ENCODE measurements at regions not wholly inside any gene's neighbourhood (a gene's known extent, or its start where the extent isn't known, plus 50 kb on each side); places are given as distances from the start of the nearest gene placed in this dataset.

DNA sequence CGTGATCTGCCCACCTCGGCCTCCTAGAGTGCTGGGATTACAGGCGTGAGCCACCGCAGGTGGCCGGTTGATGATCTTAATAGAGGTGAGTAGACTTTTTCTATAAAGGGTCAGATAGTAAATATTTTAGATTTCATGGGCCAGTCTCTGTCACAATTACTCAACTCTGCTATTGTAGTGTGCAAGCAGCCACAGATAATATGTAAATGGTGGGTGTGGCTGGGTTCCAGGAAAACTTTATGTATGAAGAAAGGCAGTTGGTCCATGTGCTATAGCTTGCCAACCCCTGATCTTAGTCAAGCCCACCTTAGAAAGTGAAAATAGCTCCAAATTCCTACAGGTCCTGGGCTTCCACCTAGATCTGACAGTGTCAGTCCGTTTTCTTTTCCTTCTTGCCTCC lies 94.9 kb upstream of the PMFBP1 start:
- DNase-seq (ENCODE audit: low read depth): no peak

DNA sequence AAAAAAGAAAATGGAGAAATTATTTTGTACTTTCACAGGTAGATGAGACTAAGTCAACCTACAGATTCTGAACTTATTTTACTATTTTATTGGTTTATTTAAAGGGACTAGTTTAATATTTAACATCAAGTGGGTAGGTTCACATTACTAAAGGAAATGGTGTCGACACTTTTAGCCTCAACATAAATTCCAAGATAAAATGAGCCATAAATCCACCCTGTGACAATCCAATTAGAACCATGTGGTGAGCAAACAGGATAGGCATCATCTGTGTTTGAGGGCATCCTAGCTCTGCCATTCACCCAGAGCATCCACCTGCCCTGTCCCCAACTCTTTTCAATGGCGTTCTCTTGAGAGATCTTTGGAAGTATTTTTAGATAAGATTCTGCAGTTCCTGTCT lies 92.8 kb upstream of the PMFBP1 start:
- DNase-seq (ENCODE audit: low read depth): no peak

DNA sequence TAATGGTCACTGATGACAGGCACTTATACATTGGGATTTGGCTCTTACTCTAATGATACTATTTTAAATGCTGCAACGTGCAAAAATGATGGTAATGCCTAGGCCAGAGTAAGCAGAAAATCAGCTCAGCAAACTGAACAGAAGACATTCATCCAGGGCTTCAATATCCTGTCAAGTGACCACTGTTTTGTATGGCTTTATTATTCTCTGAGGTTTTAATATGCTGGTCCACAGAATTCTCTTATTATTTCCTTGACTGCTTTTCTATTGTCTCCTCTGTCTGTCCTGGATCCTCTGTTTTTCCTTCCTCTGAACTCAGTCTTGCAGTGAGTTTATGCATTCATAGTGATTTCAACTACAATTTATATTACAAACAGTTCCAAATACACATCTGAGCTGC lies 90.8 kb upstream of the PMFBP1 start:
- DNase-seq (ENCODE audit: low read depth): no peak

DNA sequence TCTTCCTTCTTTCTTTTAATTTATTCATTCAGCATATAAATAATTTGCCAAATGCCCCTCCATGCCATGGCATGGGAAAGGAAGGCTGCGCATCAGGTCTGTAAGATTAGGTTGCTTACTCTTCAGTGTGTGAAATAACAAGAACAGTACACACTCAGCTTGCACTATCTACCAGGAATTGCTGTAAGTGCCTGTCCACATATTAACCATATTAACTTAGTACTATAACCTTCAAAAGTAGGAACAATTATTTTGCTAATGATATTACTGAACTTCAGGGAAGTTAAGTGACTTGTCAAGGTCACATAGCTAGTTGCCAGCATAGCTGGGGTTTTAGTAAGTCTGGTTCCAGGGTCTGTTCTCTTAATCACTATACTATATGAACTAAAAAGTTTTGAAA lies 89.2 kb upstream of the PMFBP1 start:
- no peak for DNase-seq (ENCODE audit: low read depth)

DNA sequence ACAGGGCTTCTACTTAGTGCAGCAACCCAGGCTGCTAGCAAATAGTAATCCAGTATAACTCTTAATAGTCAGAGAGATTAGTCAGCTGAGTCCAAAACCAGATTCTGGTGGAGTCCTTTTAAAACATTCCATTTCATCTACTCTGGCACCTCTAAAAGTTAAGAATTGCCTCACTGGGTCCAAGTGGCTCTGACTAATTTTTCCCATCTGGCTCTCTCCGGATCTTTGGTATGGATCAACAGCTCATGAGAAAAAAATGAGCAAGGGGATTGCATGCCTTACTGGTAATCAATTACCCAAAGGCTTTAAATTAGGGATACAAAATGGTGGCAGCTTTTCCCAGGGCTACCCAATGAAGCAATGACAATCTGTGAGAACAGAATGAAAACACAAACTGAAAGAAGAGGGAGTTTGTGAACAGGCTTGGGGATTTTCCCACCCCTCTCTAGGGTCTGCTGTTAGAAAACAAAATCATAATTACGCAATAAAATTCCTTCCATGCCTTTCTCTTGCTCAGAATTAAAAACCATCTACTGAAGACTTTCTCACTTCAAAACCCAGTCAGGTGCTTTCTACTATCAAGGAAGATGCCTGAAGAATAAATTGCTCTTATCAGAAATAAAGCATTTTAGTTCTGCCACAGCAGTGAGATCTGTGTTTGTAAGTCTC lies 84.6 kb upstream of the PMFBP1 start:
- DNase-seq (ENCODE audit: low read depth): peak; percentile 71

DNA sequence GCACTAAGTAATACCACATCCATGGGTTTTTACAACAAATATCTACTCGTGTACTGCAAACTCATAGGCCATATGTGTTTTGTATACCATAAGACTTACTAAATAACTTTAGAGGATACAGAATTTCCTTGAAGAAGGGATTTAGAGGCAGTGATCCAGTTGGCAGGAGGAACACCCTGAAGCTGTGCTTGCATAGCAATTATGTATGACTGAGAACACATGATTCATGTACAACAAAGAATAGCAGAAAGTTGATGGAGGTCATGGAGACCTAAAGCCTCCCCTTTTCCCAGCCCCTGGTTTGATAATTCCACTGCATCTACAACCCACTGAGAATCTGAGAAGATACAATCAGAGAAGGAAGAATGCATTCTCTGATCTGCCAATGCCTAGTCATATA lies 83.8 kb upstream of the PMFBP1 start:
- DNase-seq (ENCODE audit: low read depth): peak; percentile 1

DNA sequence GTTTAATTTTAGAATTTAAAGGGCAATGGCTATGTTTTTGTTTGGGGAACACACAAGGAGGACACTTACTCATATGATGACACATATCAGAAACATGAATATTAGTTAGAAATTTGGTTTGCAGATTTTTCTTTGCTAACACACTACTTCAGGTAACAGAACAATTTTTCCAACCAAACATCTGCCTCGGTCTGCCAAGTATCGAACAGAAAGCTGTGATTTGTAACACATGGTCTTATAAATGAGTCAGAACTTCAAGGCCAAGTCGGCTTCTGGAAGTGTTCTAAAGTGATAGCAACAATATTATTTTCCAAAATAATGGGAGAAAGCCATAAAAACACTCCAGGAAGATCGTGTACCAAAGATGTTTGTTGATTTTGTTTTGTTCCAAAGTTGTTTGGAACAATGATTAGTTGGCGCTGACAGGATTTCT lies 75.9 kb upstream of the PMFBP1 start:
- peak; percentile 20 for DNase-seq (ENCODE audit: low read depth)

DNA sequence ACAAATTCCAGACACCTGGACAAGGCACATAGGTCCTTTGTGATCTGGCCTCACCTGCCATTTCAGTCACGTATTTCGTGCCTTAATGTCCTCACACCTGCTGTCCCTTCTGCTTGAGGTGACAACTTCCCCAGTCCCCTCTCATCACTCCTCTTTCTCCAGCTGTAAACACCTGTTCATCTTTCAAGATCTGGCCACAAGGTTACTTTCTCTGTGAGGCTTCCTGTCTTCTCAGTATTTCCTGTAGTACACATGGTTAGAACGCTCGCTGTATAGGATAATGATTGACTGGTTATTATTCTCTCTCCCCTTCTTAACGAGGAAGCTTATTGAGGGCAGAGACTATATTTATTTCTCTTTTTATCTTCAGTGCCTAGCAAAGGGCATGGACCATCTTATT lies 74.5 kb upstream of the PMFBP1 start:
- DNase-seq (ENCODE audit: low read depth): no peak

DNA sequence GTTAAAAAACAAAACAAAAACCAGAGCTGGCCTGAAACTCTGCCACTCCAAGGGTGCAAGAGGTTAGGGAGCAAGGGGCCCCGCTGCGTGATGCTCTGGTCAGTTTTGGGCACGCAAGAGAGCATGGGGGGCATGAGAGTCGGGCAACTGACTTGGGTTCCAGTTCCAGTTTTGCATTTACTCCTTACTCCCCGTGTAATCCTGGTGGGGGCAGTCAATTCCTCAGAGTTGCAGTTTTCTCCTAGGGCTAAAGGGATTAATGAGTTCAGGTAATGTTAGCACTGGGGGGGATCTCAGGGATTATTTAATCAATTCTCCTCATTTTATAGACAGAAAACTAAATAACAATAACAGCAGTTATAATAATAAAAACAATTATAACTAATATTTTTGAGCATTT lies 72.9 kb upstream of the PMFBP1 start:
- no peak for DNase-seq (ENCODE audit: low read depth)

DNA sequence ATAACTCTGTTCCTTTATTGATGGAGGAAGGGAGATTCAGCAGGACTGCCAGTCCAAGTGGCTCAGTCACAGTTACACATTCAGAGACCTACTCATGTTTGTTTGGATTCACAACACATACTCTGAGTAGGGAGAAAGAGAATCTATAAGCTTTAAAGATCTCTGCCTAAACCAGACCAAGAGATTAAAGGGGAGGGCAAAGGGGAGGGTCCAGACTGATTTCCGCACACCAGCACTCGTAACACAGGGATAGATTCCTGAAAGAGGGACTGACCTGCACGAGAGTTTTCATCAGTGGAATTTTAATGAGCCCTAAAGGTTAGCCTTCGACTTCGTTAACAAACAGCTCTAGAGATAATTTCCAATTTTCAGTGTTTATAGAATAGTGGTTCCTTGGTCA lies 71.7 kb upstream of the PMFBP1 start:
- no peak for DNase-seq (ENCODE audit: low read depth)

DNA sequence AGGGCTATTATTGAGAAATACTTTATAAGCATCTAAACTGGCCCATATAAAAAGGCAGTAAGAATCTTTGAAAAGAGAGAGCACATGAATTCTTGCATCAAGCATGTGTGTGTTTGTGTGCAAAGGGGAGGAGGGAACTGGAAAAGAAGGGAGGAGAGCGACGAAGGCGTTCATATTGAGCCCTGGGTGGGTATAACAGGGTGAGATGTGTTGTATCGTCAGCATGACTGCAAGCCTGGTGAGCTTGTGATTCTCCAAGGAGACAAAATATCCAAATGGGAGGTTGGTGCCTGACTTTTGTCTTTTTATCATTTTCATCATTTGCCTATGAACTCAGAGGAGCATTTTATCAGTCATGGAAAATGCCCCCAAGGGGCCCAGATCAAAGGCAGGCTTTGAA lies 70.8 kb upstream of the PMFBP1 start:
- no peak for DNase-seq (ENCODE audit: low read depth)

DNA sequence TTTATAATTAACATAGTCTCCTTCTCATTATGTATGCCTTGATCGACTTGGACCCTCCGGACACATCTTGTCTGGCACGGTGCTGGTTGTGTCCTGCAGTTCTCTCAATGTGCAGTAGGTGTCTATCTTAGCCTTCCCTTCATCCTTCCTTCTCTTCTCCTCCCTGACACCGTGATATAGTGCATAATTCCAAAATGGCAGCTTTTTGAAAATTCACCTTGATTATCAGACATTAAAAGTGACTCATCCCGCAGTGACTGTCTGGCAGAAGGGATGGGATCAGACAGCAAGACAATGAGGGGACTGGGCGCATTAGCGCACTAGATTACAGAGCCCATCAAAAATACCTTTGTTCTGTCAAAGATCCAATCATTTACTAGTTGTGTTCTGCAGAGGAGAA lies 70.0 kb upstream of the PMFBP1 start:
- no peak for DNase-seq (ENCODE audit: low read depth)

DNA sequence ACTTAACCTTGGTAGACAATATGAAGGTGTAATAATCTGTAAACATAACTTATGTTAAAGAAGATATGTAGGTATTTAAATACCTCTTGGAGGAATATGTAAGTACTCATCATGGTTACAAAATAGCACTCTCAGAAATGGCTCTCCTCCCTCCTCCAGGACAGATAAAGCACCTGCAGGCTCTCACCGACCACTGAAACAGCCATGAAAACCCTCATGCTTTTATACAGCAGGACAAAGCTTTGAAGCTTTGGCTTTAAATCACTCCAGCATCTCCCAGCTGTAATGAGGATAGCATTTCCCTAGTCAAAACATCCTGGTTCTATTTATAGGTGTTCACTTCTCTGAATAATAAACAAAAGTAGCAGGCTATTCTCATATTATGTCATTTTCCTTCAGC lies 69.1 kb upstream of the PMFBP1 start:
- DNase-seq (ENCODE audit: low read depth): no peak

DNA sequence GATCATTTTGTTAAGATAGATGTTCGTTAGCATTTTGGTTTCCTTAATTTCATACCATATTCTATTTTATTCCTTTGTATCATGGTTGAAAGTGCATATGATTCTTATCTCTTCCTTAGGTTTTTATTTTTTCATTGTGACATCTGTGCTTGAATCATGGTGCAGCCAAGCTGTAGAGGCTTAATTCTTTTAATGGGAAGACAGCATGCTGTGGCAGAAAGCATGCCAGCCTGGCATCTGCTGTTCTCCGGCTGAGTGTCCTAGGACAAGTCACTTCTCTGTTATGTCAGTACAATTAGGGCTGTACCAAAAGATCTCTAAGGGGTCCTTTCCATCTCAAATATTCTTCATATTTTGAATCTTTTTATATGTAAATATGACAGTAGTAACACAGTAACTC lies 68.5 kb upstream of the PMFBP1 start:
- DNase-seq (ENCODE audit: low read depth): no peak

DNA sequence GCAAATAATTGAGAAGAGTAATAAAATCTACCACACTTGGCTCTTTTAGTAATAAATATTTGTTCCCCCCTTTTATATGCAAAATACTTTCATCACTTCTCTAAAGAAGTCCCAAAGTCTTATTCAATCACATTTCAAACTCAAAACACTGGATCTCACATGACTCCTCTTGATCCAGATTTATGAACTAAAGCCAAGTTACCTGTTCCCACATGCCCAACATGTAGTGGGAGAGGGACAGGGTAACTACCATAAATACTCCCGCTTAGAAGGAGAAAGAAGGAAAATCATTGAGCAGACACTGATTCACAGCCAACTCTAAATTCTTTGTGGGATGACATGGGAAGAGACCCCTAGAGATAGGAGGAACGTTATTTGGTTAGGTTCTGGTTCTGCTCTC lies 64.9 kb upstream of the PMFBP1 start:
- no peak for DNase-seq (ENCODE audit: low read depth)

DNA sequence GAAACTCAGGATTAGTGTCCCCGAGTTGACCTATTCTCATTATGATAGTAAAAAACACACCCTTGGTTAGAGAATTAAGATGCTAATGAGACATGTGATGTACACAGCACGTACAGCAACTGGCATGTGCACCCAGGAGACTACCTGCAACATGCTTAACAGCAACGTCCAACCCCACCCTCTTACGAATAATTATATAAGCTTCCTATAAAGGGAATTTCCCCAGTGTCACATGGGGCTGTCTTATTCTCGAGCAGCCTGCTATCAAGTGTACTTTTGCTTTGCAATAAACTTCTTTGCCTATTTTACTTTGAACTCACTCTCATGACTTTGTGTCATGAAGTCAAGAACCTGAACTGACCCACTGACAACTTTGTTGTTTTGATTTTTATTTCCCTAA lies 62.4 kb upstream of the PMFBP1 start:
- no peak for DNase-seq (ENCODE audit: low read depth)

DNA sequence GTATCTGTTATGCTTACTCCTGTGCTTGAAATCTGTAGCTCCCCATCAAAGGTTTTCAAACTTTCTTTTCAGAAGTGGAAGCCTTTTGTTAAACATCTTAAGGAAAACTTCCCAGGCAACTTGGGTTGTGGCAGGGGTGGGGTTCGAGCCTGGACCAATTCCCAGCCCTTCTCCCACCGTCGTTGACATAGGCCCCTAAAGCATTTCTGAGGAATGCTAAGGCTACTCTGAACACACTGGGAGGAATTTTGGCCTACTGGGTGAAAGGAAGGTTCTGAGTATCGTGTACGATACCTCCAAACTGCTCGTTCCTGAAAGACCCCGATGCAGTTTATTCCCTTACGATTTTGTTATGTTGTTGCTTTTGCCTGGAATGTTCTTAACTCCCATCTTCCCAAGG lies 56.1 kb upstream of the PMFBP1 start:
- no peak for DNase-seq (ENCODE audit: low read depth)

DNA sequence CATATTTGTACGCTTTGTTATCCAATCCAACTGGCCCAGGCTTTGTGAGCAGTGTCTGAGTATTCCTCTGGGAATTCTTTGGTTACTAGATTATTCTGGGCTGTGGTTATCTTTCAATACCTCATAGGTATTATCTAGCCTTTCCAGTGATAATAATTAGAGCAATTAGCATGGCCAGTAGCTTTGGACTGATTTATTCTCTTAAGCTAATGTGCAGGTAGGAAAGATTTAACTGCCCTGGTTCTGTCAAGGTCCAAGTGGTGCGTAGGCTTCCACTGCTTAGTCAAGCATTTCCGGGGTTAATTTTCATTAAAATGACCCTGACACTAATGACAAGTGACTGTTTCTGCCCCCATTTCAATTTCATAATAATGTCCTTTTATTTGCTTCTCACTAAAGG lies 54.2 kb upstream of the PMFBP1 start:
- no peak for DNase-seq (ENCODE audit: low read depth)

DNA sequence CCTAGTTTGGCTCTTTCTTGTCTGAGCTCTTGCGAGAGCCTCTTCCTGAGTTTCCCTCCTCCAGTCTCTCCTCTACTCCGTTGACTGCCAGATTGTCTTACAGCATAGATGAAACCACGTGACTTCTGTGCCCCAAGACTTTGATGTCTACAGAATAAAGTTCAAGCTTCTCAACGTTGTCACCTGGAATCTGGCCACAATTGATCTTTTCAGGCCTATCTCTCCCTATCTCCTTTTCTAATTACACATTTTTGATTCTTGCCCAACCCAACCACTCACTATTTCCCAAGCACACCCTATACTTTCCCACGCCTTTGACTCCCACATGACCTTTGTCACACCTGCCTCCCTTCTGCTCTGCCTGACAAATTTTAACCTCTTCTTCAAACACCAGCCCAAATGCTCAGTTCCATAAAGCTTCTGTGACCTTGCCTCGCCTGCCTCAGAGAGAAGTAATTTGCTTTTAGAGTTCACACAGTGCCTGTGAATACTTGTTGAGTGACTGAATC lies 52.4 kb upstream of the PMFBP1 start:
- no peak for DNase-seq (ENCODE audit: low read depth)

DNA sequence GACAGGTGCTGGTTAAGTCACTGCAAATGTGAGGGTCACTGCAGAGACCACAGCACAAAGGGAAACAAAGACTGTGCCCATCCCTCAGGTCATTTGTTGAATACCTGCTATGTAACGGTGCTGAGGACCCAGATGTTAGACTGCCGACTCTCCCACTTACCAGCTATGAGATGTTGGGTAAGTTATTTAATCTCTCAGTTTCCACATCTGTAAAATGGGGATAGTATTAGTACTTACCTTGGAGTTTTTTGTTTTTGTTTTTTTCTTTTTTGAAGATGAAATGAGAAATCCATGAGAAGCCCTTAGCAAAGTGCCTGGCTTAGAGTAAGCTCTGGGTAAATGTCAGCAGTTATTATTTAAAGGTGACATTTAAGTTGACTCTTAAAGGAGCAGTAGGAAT lies 50.5 kb upstream of the PMFBP1 start:
- DNase-seq (ENCODE audit: low read depth): no peak
